Stimulated activated CD4-positive, alpha-beta T cell treated with anti-CD3 and anti-CD28 coated beads, Interleukin-1b, Interleukin-23, amount 100 ng/mL, for 48 hours (primary cell): ENCODE measurements at regions not wholly inside any gene's neighbourhood (a gene's known extent, or its start where the extent isn't known, plus 50 kb on each side); places are given as distances from the start of the nearest gene placed in this dataset.

Source experiments
- DNase-seq: peaks from one replicate; pipeline ENCODE4 v3.0.0-alpha.2; 2020

- no peak for DNase-seq
Observed at GRCh38 chr6:19979059-19979458, 141.9 kb downstream of the ID4 start.

- no peak for DNase-seq
Observed at GRCh38 chr6:19979986-19980385, 142.8 kb downstream of the ID4 start.

GRCh38 chr6:19983374-19983773, 146.2 kb downstream of the ID4 start:
- DNase-seq, result no peak

- DNase-seq, result no peak
Observed at GRCh38 chr6:19986691-19987438, 149.7 kb downstream of the ID4 start.

GRCh38 chr6:19988555-19988954, 151.4 kb downstream of the ID4 start:
- DNase-seq, result no peak

GRCh38 chr6:19991176-19991575, 154.0 kb downstream of the ID4 start:
- DNase-seq, result no peak

- no peak for DNase-seq
Observed at GRCh38 chr6:19994909-19995308, 157.7 kb downstream of the ID4 start.

GRCh38 chr6:19995575-19996257, 158.5 kb downstream of the ID4 start:
- no peak for DNase-seq

GRCh38 chr6:19997104-19997503, 159.9 kb downstream of the ID4 start:
- no peak for DNase-seq

GRCh38 chr6:19998541-19998940, 161.4 kb downstream of the ID4 start:
- no peak for DNase-seq

- DNase-seq, result peak; percentile 36
Observed at GRCh38 chr6:19999319-20000191, 162.4 kb downstream of the ID4 start.

- DNase-seq, result no peak
Observed at GRCh38 chr6:20001286-20001685, 164.1 kb downstream of the ID4 start.

- no peak for DNase-seq
Observed at GRCh38 chr6:20006037-20006436, 168.9 kb downstream of the ID4 start.

- no peak for DNase-seq
Observed at GRCh38 chr6:20008131-20008530, 171.0 kb downstream of the ID4 start.

GRCh38 chr6:20013066-20013861, 176.1 kb downstream of the ID4 start:
- no peak for DNase-seq

GRCh38 chr6:20014508-20014907, 177.3 kb downstream of the ID4 start:
- DNase-seq, result no peak

GRCh38 chr6:20020526-20020925, 183.4 kb downstream of the ID4 start:
- no peak for DNase-seq

GRCh38 chr6:20021795-20022194, 184.6 kb downstream of the ID4 start:
- DNase-seq, result no peak

GRCh38 chr6:20023549-20024315, 186.6 kb downstream of the ID4 start:
- peak; percentile 28 for DNase-seq

- DNase-seq, result no peak
Observed at GRCh38 chr6:20024316-20024673, 187.1 kb downstream of the ID4 start.

- no peak for DNase-seq
Observed at GRCh38 chr6:20024978-20025377, 187.3 kb downstream of the MBOAT1 start.

GRCh38 chr6:20025681-20026080, 186.6 kb downstream of the MBOAT1 start:
- DNase-seq, result no peak
